ENCODE measurements at regions not wholly inside any gene's neighbourhood (a gene's known extent, or its start where the extent isn't known, plus 50 kb on each side); places are given as distances from the start of the nearest gene placed in this dataset.

DNA sequence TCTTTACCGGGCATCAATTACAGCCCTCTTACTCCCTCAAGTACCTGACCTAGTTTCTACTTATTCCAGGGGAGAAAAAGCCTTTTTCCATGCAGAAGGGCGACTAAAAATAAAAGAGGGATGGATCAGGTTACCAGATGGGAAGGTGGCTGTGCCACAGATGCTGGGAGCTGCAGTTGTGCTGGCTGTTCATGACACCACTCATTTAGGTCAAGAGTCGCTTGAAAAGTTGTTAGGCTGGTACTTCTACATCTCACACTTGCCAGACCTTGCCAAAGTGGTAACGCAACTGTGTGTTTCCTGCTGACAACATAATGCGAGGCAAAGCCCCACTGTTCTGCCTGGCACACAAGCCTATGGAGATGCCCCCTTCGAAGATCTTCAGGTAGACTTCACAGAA is 148.4 kb upstream of the FGF16 start:
- H3K4me2 ChIP-seq (ENCODE audit: low read length), result no peak overlapping the region
- no peak overlapping the region for H3K9ac ChIP-seq (ENCODE audit: low read length)
- no peaks in the 10 kb centered on the region for H3K9me3 ChIP-seq (ENCODE audit: low read length)
- H3K36me3 ChIP-seq (ENCODE audit: insufficient read depth, low read length), result no peaks in the 10 kb centered on the region
- H3K9me2 ChIP-seq (ENCODE audit: insufficient read depth, low read length), result no peaks in the 10 kb centered on the region
- no peaks in the 10 kb centered on the region for H3K27me3 ChIP-seq (ENCODE audit: insufficient read depth, low read depth, low read length)
- H3K27ac ChIP-seq (ENCODE audit: low read length), result no peak overlapping the region
- TF ChIP-seq RAD21 (conservative IDR thresholded peaks at IDR 0.05) (no peak), EZH2 (IDR thresholded peaks at IDR 0.05; ENCODE audit: borderline replicate concordance, insufficient read depth, low read length, poor library complexity, severe bottlenecking) (no peak), MXI1 (conservative IDR thresholded peaks at IDR 0.05; ENCODE audit: poor library complexity, severe bottlenecking) (no peak), TAF1 (IDR thresholded peaks at IDR 0.05; ENCODE audit: low read depth) (no peak), POLR2AphosphoS5 (IDR thresholded peaks at IDR 0.05) (no peak), CTCF (IDR thresholded peaks at IDR 0.05; ENCODE audit: poor library complexity, severe bottlenecking) (no peak), SMC3 (conservative IDR thresholded peaks at IDR 0.05; ENCODE audit: poor library complexity) (no peak), EP300 (conservative IDR thresholded peaks at IDR 0.05; ENCODE audit: poor library complexity, severe bottlenecking) (no peak)
- TF ChIP-seq, protein P1, sequence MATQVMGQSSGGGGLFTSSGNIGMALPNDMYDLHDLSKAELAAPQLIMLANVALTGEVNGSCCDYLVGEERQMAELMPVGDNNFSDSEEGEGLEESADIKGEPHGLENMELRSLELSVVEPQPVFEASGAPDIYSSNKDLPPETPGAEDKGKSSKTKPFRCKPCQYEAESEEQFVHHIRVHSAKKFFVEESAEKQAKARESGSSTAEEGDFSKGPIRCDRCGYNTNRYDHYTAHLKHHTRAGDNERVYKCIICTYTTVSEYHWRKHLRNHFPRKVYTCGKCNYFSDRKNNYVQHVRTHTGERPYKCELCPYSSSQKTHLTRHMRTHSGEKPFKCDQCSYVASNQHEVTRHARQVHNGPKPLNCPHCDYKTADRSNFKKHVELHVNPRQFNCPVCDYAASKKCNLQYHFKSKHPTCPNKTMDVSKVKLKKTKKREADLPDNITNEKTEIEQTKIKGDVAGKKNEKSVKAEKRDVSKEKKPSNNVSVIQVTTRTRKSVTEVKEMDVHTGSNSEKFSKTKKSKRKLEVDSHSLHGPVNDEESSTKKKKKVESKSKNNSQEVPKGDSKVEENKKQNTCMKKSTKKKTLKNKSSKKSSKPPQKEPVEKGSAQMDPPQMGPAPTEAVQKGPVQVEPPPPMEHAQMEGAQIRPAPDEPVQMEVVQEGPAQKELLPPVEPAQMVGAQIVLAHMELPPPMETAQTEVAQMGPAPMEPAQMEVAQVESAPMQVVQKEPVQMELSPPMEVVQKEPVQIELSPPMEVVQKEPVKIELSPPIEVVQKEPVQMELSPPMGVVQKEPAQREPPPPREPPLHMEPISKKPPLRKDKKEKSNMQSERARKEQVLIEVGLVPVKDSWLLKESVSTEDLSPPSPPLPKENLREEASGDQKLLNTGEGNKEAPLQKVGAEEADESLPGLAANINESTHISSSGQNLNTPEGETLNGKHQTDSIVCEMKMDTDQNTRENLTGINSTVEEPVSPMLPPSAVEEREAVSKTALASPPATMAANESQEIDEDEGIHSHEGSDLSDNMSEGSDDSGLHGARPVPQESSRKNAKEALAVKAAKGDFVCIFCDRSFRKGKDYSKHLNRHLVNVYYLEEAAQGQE (IDR thresholded peaks at IDR 0.05; ENCODE audit: borderline replicate concordance), result no peak
- no peak overlapping the region for H2AFZ ChIP-seq (ENCODE audit: low read depth, low read length)
- H3F3A ChIP-seq (ENCODE audit: insufficient read depth, low read length, poor library complexity, severe bottlenecking), result no peaks in the 10 kb centered on the region
- no peak overlapping the region for H3K4me3 ChIP-seq (ENCODE audit: low read length)
- no peaks in the 10 kb centered on the region for H3K79me2 ChIP-seq (replicated peaks; ENCODE audit: insufficient read depth, low read length)
- H4K20me1 ChIP-seq (ENCODE audit: insufficient read depth), result no peaks in the 10 kb centered on the region

- Histone ChIP-seq H3K36me3 (ENCODE audit: insufficient read depth, low read length) (no peaks in the 10 kb centered on the region), H3K9ac (ENCODE audit: low read length) (no peak overlapping the region), H3K9me2 (ENCODE audit: insufficient read depth, low read length) (no peaks in the 10 kb centered on the region), H2AFZ (ENCODE audit: low read depth, low read length) (no peak overlapping the region), H3K4me2 (ENCODE audit: low read length) (no peak overlapping the region), H3K27me3 (ENCODE audit: insufficient read depth, low read depth, low read length) (no peaks in the 10 kb centered on the region), H3K27ac (ENCODE audit: low read length) (no peak overlapping the region), H3K79me2 (replicated peaks; ENCODE audit: insufficient read depth, low read length) (no peaks in the 10 kb centered on the region), H3F3A (ENCODE audit: insufficient read depth, low read length, poor library complexity, severe bottlenecking) (no peaks in the 10 kb centered on the region), H3K4me3 (ENCODE audit: low read length) (no peak overlapping the region), H3K9me3 (ENCODE audit: low read length) (no peaks in the 10 kb centered on the region), H4K20me1 (ENCODE audit: insufficient read depth) (no peaks in the 10 kb centered on the region)
- TF ChIP-seq RAD21 (conservative IDR thresholded peaks at IDR 0.05) (no peak), MXI1 (conservative IDR thresholded peaks at IDR 0.05; ENCODE audit: poor library complexity, severe bottlenecking) (no peak), CTCF (IDR thresholded peaks at IDR 0.05; ENCODE audit: poor library complexity, severe bottlenecking) (no peak), EZH2 (IDR thresholded peaks at IDR 0.05; ENCODE audit: borderline replicate concordance, insufficient read depth, low read length, poor library complexity, severe bottlenecking) (no peak), TAF1 (IDR thresholded peaks at IDR 0.05; ENCODE audit: low read depth) (no peak), SMC3 (conservative IDR thresholded peaks at IDR 0.05; ENCODE audit: poor library complexity) (no peak), EP300 (conservative IDR thresholded peaks at IDR 0.05; ENCODE audit: poor library complexity, severe bottlenecking) (no peak), POLR2AphosphoS5 (IDR thresholded peaks at IDR 0.05) (no peak)
- TF ChIP-seq, protein P1 (IDR thresholded peaks at IDR 0.05; ENCODE audit: borderline replicate concordance), result no peak
Measured at GRCh38 chrX:77299549-77299948, 147.6 kb upstream of the FGF16 start.

Data from neural cell (in vitro differentiated cells).